Fibroblast of lung (primary cell): ENCODE measurements at regions not wholly inside any gene's neighbourhood (a gene's known extent, or its start where the extent isn't known, plus 50 kb on each side); places are given as distances from the start of the nearest gene placed in this dataset.

Experiments used
- DNase-seq, 2 donors: peaks; one replicate each; pipeline versions ENCODE4 v3.0.0 to v3.0.0-alpha.2; 2010; ENCODE audit warnings: low read depth in 2 of 2
- H2AFZ ChIP-seq: 2 replicates; pipeline ENCODE4 v1.5.1; 2012; ENCODE audit warnings: low read length, control low read depth, inconsistent platforms
- H3K27ac ChIP-seq: 2 replicates; pipeline ENCODE4 v1.5.1; 2011; ENCODE audit warnings: low read length, control low read depth; ENCODE audit not compliant: insufficient read depth
- H3K27me3 ChIP-seq: 2 replicates; pipeline ENCODE4 v1.5.1; 2011; ENCODE audit warnings: mild to moderate bottlenecking, low read length; ENCODE audit not compliant: control insufficient read depth, insufficient read depth
- H3K36me3 ChIP-seq: 2 replicates; pipeline ENCODE4 v1.5.1; 2011; ENCODE audit warnings: low read length; ENCODE audit not compliant: control insufficient read depth, insufficient read depth
- H3K4me1 ChIP-seq: 2 replicates; pipeline ENCODE4 v1.5.1; 2011; ENCODE audit warnings: low read length; ENCODE audit not compliant: control insufficient read depth, insufficient read depth; ENCODE audit errors: extremely low read depth
- H3K4me2 ChIP-seq: 2 replicates; pipeline ENCODE4 v1.5.1; 2011; ENCODE audit warnings: low read length, control low read depth; ENCODE audit not compliant: insufficient read depth; ENCODE audit errors: extremely low read depth
- H3K4me3 ChIP-seq, 4 experiments: fragments of 200-600 bp in 1 of 4; sonication (generic) in 1 of 4; replicated peaks in 1 of 4; 2 replicates each; pipeline ENCODE4 v1.5.1; 2011 to 2016; ENCODE audit warnings: low read length in 4 of 4, low read depth in 3 of 4, mild to moderate bottlenecking in 3 of 4, control low read depth in 2 of 4, inconsistent platforms in 1 of 4, mixed read lengths in 1 of 4; ENCODE audit not compliant: insufficient read depth in 1 of 4; ENCODE audit errors: control extremely low read depth in 1 of 4
- H3K79me2 ChIP-seq: 2 replicates; pipeline ENCODE4 v1.5.1; 2012; ENCODE audit warnings: mild to moderate bottlenecking, low read length, inconsistent platforms; ENCODE audit not compliant: control insufficient read depth, insufficient read depth
- H3K9ac ChIP-seq: 2 replicates; pipeline ENCODE4 v1.5.1; 2011; ENCODE audit warnings: mild to moderate bottlenecking, low read length, control low read depth; ENCODE audit not compliant: insufficient read depth
- H3K9me3 ChIP-seq: 2 replicates; pipeline ENCODE4 v1.5.1; 2012; ENCODE audit warnings: low read depth, low read length; ENCODE audit not compliant: control insufficient read depth, insufficient read depth
- H4K20me1 ChIP-seq: 2 replicates; pipeline ENCODE4 v1.5.1; 2011; ENCODE audit warnings: low read length; ENCODE audit not compliant: control insufficient read depth, insufficient read depth; ENCODE audit errors: extremely low read depth
- CTCF ChIP-seq, 2 donors: IDR thresholded peaks in 1 of 2; conservative IDR thresholded peaks in 1 of 2; 1 replicate in 1 of 2; 2 replicates in 1 of 2; pipeline ENCODE4 v1.5.1; 2011 to 2012; ENCODE audit warnings: low read length in 2 of 2, control low read depth in 1 of 2, inconsistent platforms in 1 of 2, low read depth in 1 of 2, mild to moderate bottlenecking in 1 of 2
- EZH2 ChIP-seq: IDR thresholded peaks from 2 replicates; pipeline ENCODE4 v1.5.1; 2012; ENCODE audit warnings: low read length, control low read depth, mild to moderate bottlenecking; ENCODE audit errors: missing control alignments

- peaks cover 3% of the 10 kb centered on the region for H3K27me3 ChIP-seq
- no peak overlapping the region for H3K4me3 ChIP-seq
- no peak overlapping the region for H2AFZ ChIP-seq
- H3K4me1 ChIP-seq = no peaks in the 10 kb centered on the region
- H4K20me1 ChIP-seq = no peaks in the 10 kb centered on the region
- DNase-seq = peak in 1 of 2 donors; percentile 21
- peak overlapping the region; percentile 75 for H3K4me2 ChIP-seq
- TF ChIP-seq EZH2 (no peak), CTCF (conservative IDR thresholded peaks at IDR 0.05 in 1 of 2, IDR thresholded peaks at IDR 0.05 in 1 of 2; ENCODE audit: low read depth in 1 of 2, low read length in 2 of 2) (no peak)
- H3K9ac ChIP-seq = no peak overlapping the region
- H3K79me2 ChIP-seq = no peaks in the 10 kb centered on the region
- no peaks in the 10 kb centered on the region for H3K36me3 ChIP-seq
- no peaks in the 10 kb centered on the region for H3K9me3 ChIP-seq
- H3K27ac ChIP-seq = no peak overlapping the region
These were observed 362.6 kb downstream of the DAD1 start for GRCh38 chr14:22226381-22226780.

GRCh38 chr14:22225516-22226140, 363.4 kb downstream of the DAD1 start:
- H3K36me3 ChIP-seq = no peaks in the 10 kb centered on the region
- no peak overlapping the region for H2AFZ ChIP-seq
- H3K9ac ChIP-seq = no peak overlapping the region
- no peak overlapping the region for H3K4me3 ChIP-seq
- no peaks in the 10 kb centered on the region for H3K79me2 ChIP-seq
- peak overlapping the region; percentile 75 for H3K4me2 ChIP-seq
- H3K9me3 ChIP-seq = no peaks in the 10 kb centered on the region
- H4K20me1 ChIP-seq = no peaks in the 10 kb centered on the region
- no peak for TF ChIP-seq EZH2
- TF ChIP-seq CTCF (conservative IDR thresholded peaks at IDR 0.05 in 1 of 2, IDR thresholded peaks at IDR 0.05 in 1 of 2; ENCODE audit: low read depth in 1 of 2, low read length in 2 of 2) = no peak
- H3K4me1 ChIP-seq = no peaks in the 10 kb centered on the region
- peaks cover 5% of the 10 kb centered on the region for H3K27me3 ChIP-seq
- H3K27ac ChIP-seq = no peak overlapping the region
- peak; percentile 36 to 80 for DNase-seq

GRCh38 chr14:22221508-22221907, 367.5 kb downstream of the DAD1 start:
- Histone ChIP-seq H2AFZ (no peak overlapping the region), H3K27ac (no peak overlapping the region), H3K4me2 (no peak overlapping the region), H3K27me3 (peaks cover 5% of the 10 kb centered on the region), H3K36me3 (no peaks in the 10 kb centered on the region), H3K9me3 (no peaks in the 10 kb centered on the region), H3K4me1 (no peaks in the 10 kb centered on the region), H3K4me3 (no peak overlapping the region), H3K79me2 (no peaks in the 10 kb centered on the region), H4K20me1 (no peaks in the 10 kb centered on the region), H3K9ac (no peak overlapping the region)
- peak; percentile 19 to 23 for DNase-seq
- TF ChIP-seq CTCF (conservative IDR thresholded peaks at IDR 0.05 in 1 of 2, IDR thresholded peaks at IDR 0.05 in 1 of 2; ENCODE audit: low read depth in 1 of 2, low read length in 2 of 2) = peak; percentile 7 to 31
- no peak for TF ChIP-seq EZH2
